Endodermal cell (in vitro differentiated cells): ENCODE measurements at regions not wholly inside any gene's neighbourhood (a gene's known extent, or its start where the extent isn't known, plus 50 kb on each side); places are given as distances from the start of the nearest gene placed in this dataset.

Experiments
- DNase-seq: peaks from one replicate; pipeline ENCODE4 v3.0.0-alpha.2; 2017
- H3K27ac ChIP-seq: 2 replicates; pipeline ENCODE4 v1.5.1; 2013; ENCODE audit warnings: mild to moderate bottlenecking, low read depth, low read length, moderate library complexity
- H3K27me3 ChIP-seq: 2 replicates; pipeline ENCODE4 v1.6.1; 2013; ENCODE audit warnings: mild to moderate bottlenecking, low read length, moderate library complexity; ENCODE audit not compliant: insufficient read depth, control insufficient read depth, poor library complexity, severe bottlenecking
- H3K36me3 ChIP-seq: 2 replicates; pipeline ENCODE4 v1.7.0; 2013; ENCODE audit warnings: mild to moderate bottlenecking, low read length, moderate library complexity; ENCODE audit not compliant: control insufficient read depth, insufficient read depth
- H3K4me1 ChIP-seq: one replicate; pipeline ENCODE4 v1.7.0; 2013; ENCODE audit warnings: low read length; ENCODE audit not compliant: control insufficient read depth, insufficient read depth
- H3K4me3 ChIP-seq: 2 replicates; pipeline ENCODE4 v1.5.1; 2013; ENCODE audit warnings: mild to moderate bottlenecking, low read length, moderate library complexity
- H3K9ac ChIP-seq: 2 replicates; pipeline ENCODE4 v1.6.1; 2013; ENCODE audit warnings: mild to moderate bottlenecking, low read length, moderate library complexity; ENCODE audit not compliant: poor library complexity, severe bottlenecking; ENCODE audit errors: extremely low read depth
- H3K9me3 ChIP-seq: 2 replicates; pipeline ENCODE4 v1.6.1; 2013; ENCODE audit warnings: mild to moderate bottlenecking, low read length, moderate library complexity; ENCODE audit not compliant: control insufficient read depth
- H3K27ac Mint-ChIP-seq: 2 replicates; pipeline ENCODE4 v1.8.0; 2020; ENCODE audit warnings: mixed read lengths
- H3K27me3 Mint-ChIP-seq: 2 replicates; pipeline ENCODE4 v1.8.0; 2021; ENCODE audit warnings: mild to moderate bottlenecking, mixed read lengths; ENCODE audit not compliant: insufficient read depth
- H3K36me3 Mint-ChIP-seq: 2 replicates; pipeline ENCODE4 v1.8.0; 2020; ENCODE audit warnings: low read depth, mixed read lengths
- H3K4me1 Mint-ChIP-seq: 2 replicates; pipeline ENCODE4 v1.8.0; 2020; ENCODE audit warnings: mixed read lengths
- H3K4me3 Mint-ChIP-seq: 2 replicates; pipeline ENCODE4 v1.8.0; 2020; ENCODE audit warnings: mild to moderate bottlenecking, moderate library complexity, mixed read lengths
- H3K9me3 Mint-ChIP-seq: 2 replicates; pipeline ENCODE4 v1.8.0; 2020; ENCODE audit warnings: mild to moderate bottlenecking, mixed read lengths
- CTCF ChIP-seq: fragments of 200-600 bp; sonication (generic); conservative IDR thresholded peaks from 2 replicates; pipeline ENCODE4 v1.5.0; 2021; ENCODE audit warnings: antibody characterized with exemption, mild to moderate bottlenecking
- WGBS, 2 experiments: methylation state at CpG; one replicate each; pipeline versions ENCODE4 v1.1.5 to v1.1.7; 2013; ENCODE audit warnings: missing lambda C conversion rate in 2 of 2, mixed read lengths in 1 of 2; ENCODE audit not compliant: insufficient coverage in 1 of 2, insufficient read length in 1 of 2; 5-methylcytosine and 5-hydroxymethylcytosine counted together

- Histone ChIP-seq H3K27ac (no peak overlapping the region), H3K9ac (no peak overlapping the region), H3K4me3 (no peak overlapping the region), H3K27me3 (no peaks in the 10 kb centered on the region), H3K36me3 (no peaks in the 10 kb centered on the region), H3K4me1 (no peaks in the 10 kb centered on the region), H3K9me3 (peaks cover under 1% of the 10 kb centered on the region)
- Mint-ChIP-seq H3K27ac (no peak overlapping the region), H3K4me1 (peaks cover 10% of the 10 kb centered on the region), H3K9me3 (peaks cover 3% of the 10 kb centered on the region), H3K4me3 (no peak overlapping the region), H3K27me3 (peaks cover 17% of the 10 kb centered on the region), H3K36me3 (no peaks in the 10 kb centered on the region)
- no peak for DNase-seq
- WGBS, 2 experiments: 93 to 100% methylated on average over 3 of the region's 3 CpGs
- TF ChIP-seq CTCF: no peak
Observed at GRCh38 chr7:35379481-35379880, 125.6 kb upstream of the TBX20 start.

GRCh38 chr7:35375516-35375915 is 121.6 kb upstream of the TBX20 start:
- Histone ChIP-seq H3K9me3 (peaks cover 8% of the 10 kb centered on the region), H3K27ac (no peak overlapping the region), H3K4me1 (no peaks in the 10 kb centered on the region), H3K9ac (no peak overlapping the region), H3K4me3 (no peak overlapping the region), H3K27me3 (no peaks in the 10 kb centered on the region), H3K36me3 (no peaks in the 10 kb centered on the region)
- 94 to 97% methylated on average over 4 to 5 of the region's 5 CpGs for WGBS, 2 experiments
- Mint-ChIP-seq H3K27me3 (peaks cover 21% of the 10 kb centered on the region), H3K27ac (no peak overlapping the region), H3K4me3 (no peak overlapping the region), H3K36me3 (no peaks in the 10 kb centered on the region), H3K4me1 (peaks cover 10% of the 10 kb centered on the region), H3K9me3 (peaks cover 16% of the 10 kb centered on the region)
- no peak for DNase-seq
- TF ChIP-seq CTCF: no peak

- Mint-ChIP-seq H3K4me1 (peaks cover 10% of the 10 kb centered on the region), H3K9me3 (peaks cover 16% of the 10 kb centered on the region), H3K27ac (no peak overlapping the region), H3K27me3 (peaks cover 21% of the 10 kb centered on the region), H3K4me3 (no peak overlapping the region), H3K36me3 (no peaks in the 10 kb centered on the region)
- Histone ChIP-seq H3K36me3 (no peaks in the 10 kb centered on the region), H3K4me3 (no peak overlapping the region), H3K9ac (no peak overlapping the region), H3K9me3 (peaks cover 8% of the 10 kb centered on the region), H3K27ac (no peak overlapping the region), H3K4me1 (no peaks in the 10 kb centered on the region), H3K27me3 (no peaks in the 10 kb centered on the region)
- DNase-seq: no peak
- WGBS, 2 experiments: 85% methylated on average over 12 to 13 of the region's 13 CpGs
- TF ChIP-seq CTCF: no peak
Observed at GRCh38 chr7:35374858-35375257, 121.0 kb upstream of the TBX20 start.
